ENCODE measurements at regions not wholly inside any gene's neighbourhood (a gene's known extent, or its start where the extent isn't known, plus 50 kb on each side); places are given as distances from the start of the nearest gene placed in this dataset.

DNA sequence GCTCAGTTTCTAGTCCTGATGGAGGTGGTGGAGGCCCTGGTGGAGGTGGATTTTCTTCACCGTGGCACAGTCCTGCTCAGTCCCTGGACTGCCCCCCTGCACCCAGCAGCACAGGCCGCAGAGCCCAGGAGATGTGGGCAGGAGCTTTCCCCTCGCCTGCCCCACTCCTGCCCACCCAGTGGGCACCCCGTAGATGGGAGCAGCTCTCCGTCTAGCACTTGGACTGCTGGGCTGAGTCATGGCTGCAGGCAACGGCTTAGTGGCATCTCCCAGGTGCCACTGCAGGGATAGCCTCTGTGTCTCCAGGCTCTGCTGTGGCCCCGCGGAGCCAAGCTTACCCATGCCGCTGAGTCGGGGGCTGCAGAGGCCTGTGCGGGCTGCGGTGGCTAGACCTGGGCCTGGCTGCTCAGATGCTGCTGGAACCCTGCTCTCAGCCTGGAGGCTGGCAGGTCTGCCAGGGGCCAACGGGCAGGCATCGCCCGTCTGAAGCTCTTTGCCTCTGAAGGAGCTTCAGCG lies 92.3 kb upstream of the CTDP1 start:
- peaks cover 6 to 11% of the 10 kb centered on the region in 2 donors for H3K27me3 Mint-ChIP-seq (ENCODE audit: low read depth in 2 of 2)
- intact Hi-C loops (cut with micrococcal nuclease) = loop anchor here (2.0 kb wide), 1 partner anchor 62 kb away; no protein-coding TSS in a partner anchor
- H3K36me3 ChIP-seq (ENCODE audit: control insufficient read depth, insufficient read depth, low read length) = no peaks in the 10 kb centered on the region
- H3K4me1 Mint-ChIP-seq = no peaks in the 10 kb centered on the region
- no peak overlapping the region for H3K27ac ChIP-seq (ENCODE audit: low read length)
- H3K27ac Mint-ChIP-seq = no peak overlapping the region
- DNase-seq (no peak), ATAC-seq (no peak)
- 91% methylated on average over 16 of the region's 16 CpGs for WGBS (ENCODE audit: insufficient coverage)
- TF ChIP-seq, protein P1, sequence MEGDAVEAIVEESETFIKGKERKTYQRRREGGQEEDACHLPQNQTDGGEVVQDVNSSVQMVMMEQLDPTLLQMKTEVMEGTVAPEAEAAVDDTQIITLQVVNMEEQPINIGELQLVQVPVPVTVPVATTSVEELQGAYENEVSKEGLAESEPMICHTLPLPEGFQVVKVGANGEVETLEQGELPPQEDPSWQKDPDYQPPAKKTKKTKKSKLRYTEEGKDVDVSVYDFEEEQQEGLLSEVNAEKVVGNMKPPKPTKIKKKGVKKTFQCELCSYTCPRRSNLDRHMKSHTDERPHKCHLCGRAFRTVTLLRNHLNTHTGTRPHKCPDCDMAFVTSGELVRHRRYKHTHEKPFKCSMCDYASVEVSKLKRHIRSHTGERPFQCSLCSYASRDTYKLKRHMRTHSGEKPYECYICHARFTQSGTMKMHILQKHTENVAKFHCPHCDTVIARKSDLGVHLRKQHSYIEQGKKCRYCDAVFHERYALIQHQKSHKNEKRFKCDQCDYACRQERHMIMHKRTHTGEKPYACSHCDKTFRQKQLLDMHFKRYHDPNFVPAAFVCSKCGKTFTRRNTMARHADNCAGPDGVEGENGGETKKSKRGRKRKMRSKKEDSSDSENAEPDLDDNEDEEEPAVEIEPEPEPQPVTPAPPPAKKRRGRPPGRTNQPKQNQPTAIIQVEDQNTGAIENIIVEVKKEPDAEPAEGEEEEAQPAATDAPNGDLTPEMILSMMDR (IDR thresholded peaks at IDR 0.05) = no peak
- H3K27me3 ChIP-seq (ENCODE audit: control insufficient read depth, insufficient read depth, low read length) = no peaks in the 10 kb centered on the region
- no peaks in the 10 kb centered on the region for H3K9me3 ChIP-seq (ENCODE audit: control insufficient read depth, insufficient read depth, low read length)
- H3K9me3 Mint-ChIP-seq = no peaks in the 10 kb centered on the region
- no peaks in the 10 kb centered on the region for H3K36me3 Mint-ChIP-seq
- no peaks in the 10 kb centered on the region for H3K4me1 ChIP-seq (ENCODE audit: control insufficient read depth, insufficient read depth, low read length)
- H3K4me3 ChIP-seq (ENCODE audit: low read length) = no peak overlapping the region
- H3K4me3 Mint-ChIP-seq = no peak overlapping the region

DNA sequence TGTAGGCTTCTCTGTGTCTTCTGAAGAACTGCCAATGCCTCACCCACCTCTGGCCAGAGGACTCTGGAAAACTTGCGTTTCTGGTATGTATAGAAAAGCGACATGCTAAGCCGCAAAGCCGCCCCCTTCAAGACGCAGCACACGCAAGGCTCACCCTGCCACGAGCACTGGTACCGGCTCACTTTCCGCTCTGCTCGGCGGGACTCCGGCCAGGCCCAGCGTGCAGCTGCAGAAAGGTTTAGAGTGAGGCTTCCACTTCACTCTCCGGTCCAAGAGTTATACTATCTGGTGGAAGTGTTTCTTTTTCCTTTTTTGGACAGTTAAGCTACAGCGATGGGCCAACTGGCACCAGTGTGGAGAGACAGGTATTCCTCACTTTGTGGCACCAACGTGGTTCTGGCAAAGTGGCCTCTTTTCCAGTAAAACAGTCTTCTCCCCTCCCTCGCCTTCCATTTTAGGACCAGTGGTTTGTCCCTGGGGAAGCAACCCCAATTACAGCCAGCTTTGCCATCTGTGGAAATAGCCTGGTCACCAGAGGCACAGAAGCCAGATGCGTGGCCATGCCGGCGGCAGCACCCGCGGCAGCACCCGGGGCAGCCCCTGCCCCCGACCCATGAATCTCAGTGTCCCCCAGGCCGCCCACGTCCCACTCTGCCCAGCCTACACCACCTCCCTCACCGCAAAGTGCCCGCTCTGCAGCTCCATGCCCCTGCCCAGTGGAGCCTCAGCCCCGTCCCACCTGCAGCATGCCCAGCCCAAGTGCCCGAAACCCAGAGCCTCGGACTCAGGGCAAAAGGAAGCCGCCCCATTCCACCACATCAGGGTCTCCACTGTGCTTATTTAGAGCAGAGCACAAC lies 91.6 kb upstream of the CTDP1 start:
- WGBS (ENCODE audit: insufficient coverage) = 90% methylated on average over 32 of the region's 32 CpGs
- no peaks in the 10 kb centered on the region for H3K4me1 Mint-ChIP-seq
- Histone ChIP-seq H3K4me1 (ENCODE audit: control insufficient read depth, insufficient read depth, low read length) (no peaks in the 10 kb centered on the region), H3K4me3 (ENCODE audit: low read length) (no peak overlapping the region), H3K27ac (ENCODE audit: low read length) (no peak overlapping the region), H3K9me3 (ENCODE audit: control insufficient read depth, insufficient read depth, low read length) (no peaks in the 10 kb centered on the region), H3K36me3 (ENCODE audit: control insufficient read depth, insufficient read depth, low read length) (no peaks in the 10 kb centered on the region), H3K27me3 (ENCODE audit: control insufficient read depth, insufficient read depth, low read length) (no peaks in the 10 kb centered on the region)
- no peaks in the 10 kb centered on the region for H3K36me3 Mint-ChIP-seq
- TF ChIP-seq, protein P1 (IDR thresholded peaks at IDR 0.05) = no peak
- H3K27ac Mint-ChIP-seq = no peak overlapping the region
- DNase-seq (no peak), ATAC-seq (no peak)
- peaks cover under 1 to 2% of the 10 kb centered on the region in 2 donors for H3K9me3 Mint-ChIP-seq
- peaks cover 6 to 15% of the 10 kb centered on the region in 2 donors for H3K27me3 Mint-ChIP-seq (ENCODE audit: low read depth in 2 of 2)
- intact Hi-C loops (cut with micrococcal nuclease) = loop anchor here (2.0 kb wide), 1 partner anchor 61 kb away; no protein-coding TSS in a partner anchor
- no peak overlapping the region for H3K4me3 Mint-ChIP-seq

DNA sequence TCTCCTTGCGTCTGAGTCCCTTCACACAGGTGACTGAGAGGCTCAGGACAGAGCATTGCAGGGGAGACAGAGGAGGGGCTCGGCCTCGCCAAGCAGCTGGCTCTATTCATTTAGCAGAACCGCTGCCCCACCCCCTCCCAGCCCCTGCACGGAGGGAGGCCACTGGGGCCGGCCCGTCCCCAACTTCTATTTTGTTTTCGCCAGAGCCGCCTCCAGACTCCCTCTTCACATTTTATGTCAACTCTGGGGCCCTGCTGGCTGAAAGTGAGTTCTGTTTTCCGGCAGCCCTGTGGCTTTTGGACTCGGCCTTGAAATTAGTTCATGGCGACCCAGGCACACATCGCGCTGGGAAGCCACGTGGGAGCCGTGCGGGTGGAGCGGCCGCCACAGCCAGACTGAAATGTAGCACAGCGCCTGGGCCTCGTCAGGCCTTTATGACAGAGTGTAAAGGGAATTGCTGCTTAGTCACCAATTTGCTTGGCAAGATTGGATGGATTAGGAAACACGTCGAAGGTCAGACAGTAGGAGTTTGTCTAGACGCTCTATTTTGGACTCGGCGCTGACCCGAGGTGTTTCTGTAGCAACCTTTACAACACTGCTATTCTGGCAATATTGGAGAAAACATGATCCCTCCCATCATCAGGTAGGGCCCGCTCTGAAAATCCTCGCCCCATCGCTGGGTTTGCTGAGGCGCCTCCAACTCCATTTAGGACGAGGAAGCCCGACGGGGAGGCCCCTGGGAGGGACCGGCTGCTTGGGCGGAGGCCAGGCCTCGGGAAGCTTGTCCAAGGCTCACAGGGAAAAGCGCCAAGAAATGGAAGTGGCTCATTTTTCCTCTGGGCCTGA lies 90.7 kb upstream of the CTDP1 start:
- intact Hi-C loops (cut with micrococcal nuclease) = no loop called here
- Histone ChIP-seq H3K36me3 (ENCODE audit: control insufficient read depth, insufficient read depth, low read length) (no peaks in the 10 kb centered on the region), H3K27me3 (ENCODE audit: control insufficient read depth, insufficient read depth, low read length) (no peaks in the 10 kb centered on the region), H3K27ac (ENCODE audit: low read length) (no peak overlapping the region), H3K9me3 (ENCODE audit: control insufficient read depth, insufficient read depth, low read length) (no peaks in the 10 kb centered on the region), H3K4me1 (ENCODE audit: control insufficient read depth, insufficient read depth, low read length) (no peaks in the 10 kb centered on the region), H3K4me3 (ENCODE audit: low read length) (no peak overlapping the region)
- WGBS (ENCODE audit: insufficient coverage) = 83% methylated on average over 38 of the region's 38 CpGs
- H3K4me1 Mint-ChIP-seq = no peaks in the 10 kb centered on the region
- TF ChIP-seq, protein P1 (IDR thresholded peaks at IDR 0.05) = no peak
- no peaks in the 10 kb centered on the region for H3K36me3 Mint-ChIP-seq
- H3K9me3 Mint-ChIP-seq = peaks cover 2 to 3% of the 10 kb centered on the region in 2 donors
- no peak overlapping the region for H3K4me3 Mint-ChIP-seq
- peaks cover 6 to 15% of the 10 kb centered on the region in 2 donors for H3K27me3 Mint-ChIP-seq (ENCODE audit: low read depth in 2 of 2)
- H3K27ac Mint-ChIP-seq = no peak overlapping the region
- DNase-seq (no peak), ATAC-seq (no peak)

Measured in natural killer cell (primary cell).